ENCODE measurements at regions not wholly inside any gene's neighbourhood (a gene's known extent, or its start where the extent isn't known, plus 50 kb on each side); places are given as distances from the start of the nearest gene placed in this dataset.

DNA sequence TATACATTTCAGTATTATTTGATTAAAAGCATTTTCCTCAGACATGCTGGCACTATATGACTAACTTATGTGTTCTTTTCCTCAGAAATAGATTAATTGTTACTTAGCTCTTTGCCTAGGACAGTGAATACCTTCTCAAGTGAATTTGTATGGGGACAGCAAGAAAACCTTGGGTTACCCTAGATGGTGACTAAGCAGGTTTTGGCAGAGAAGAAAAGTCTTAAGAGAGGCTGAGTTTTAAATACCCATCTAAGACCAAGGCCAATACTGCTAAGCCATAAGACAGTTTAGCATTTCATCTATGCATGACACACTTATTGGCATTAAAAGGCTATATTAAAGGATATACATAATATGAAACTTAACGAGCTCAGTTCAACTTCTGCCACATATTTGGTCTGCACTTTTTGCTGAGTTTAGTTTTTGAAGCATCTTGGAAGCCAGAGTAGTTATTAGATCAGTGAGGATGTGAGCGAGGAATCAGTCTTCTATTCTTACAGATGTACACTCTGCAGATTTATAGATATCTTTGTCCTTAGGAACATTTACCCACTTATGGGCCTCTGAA is 54.6 kb upstream of the FAM3C start:
- TF ChIP-seq CTCF (IDR thresholded peaks at IDR 0.05) (no peak), POLR2A (IDR thresholded peaks at IDR 0.05) (no peak)
